Mucosa of rectum (tissue), 2 donors: ENCODE measurements at regions not wholly inside any gene's neighbourhood (a gene's known extent, or its start where the extent isn't known, plus 50 kb on each side); places are given as distances from the start of the nearest gene placed in this dataset.
A peak's percentile ranks its signal among the peaks of the same experiment; 100 is the strongest.

Source experiments
- H3K27ac ChIP-seq, 2 donors: one replicate each; pipeline ENCODE4 v1.7.0; 2013; ENCODE audit warnings: inconsistent platforms in 2 of 2, low read depth in 2 of 2, low read length in 2 of 2
- H3K27me3 ChIP-seq, 2 donors: one replicate each; pipeline ENCODE4 v1.7.0; 2013; ENCODE audit warnings: low read length in 2 of 2; ENCODE audit not compliant: control insufficient read depth in 2 of 2, insufficient read depth in 2 of 2
- H3K36me3 ChIP-seq, 2 donors: one replicate each; pipeline ENCODE4 v1.7.0; 2013; ENCODE audit warnings: low read length in 2 of 2; ENCODE audit not compliant: control insufficient read depth in 2 of 2, insufficient read depth in 2 of 2
- H3K4me1 ChIP-seq, 2 donors: one replicate each; pipeline ENCODE4 v1.7.0; 2013; ENCODE audit warnings: low read length in 2 of 2, mild to moderate bottlenecking in 1 of 2; ENCODE audit not compliant: control insufficient read depth in 2 of 2, insufficient read depth in 2 of 2
- H3K4me3 ChIP-seq, 2 donors: one replicate each; pipeline ENCODE4 v1.7.0; 2013; ENCODE audit warnings: low read length in 2 of 2
- H3K9ac ChIP-seq, 2 donors: one replicate each; pipeline ENCODE4 v1.7.0; 2013; ENCODE audit warnings: low read length in 2 of 2, low read depth in 1 of 2, mild to moderate bottlenecking in 1 of 2
- H3K9me3 ChIP-seq, 2 donors: one replicate each; pipeline ENCODE4 v1.7.0; 2013; ENCODE audit warnings: low read length in 2 of 2; ENCODE audit not compliant: control insufficient read depth in 2 of 2
- donor health status: healthy.
- donor health status: Normal muscosa, but diverticular disease.

DNA sequence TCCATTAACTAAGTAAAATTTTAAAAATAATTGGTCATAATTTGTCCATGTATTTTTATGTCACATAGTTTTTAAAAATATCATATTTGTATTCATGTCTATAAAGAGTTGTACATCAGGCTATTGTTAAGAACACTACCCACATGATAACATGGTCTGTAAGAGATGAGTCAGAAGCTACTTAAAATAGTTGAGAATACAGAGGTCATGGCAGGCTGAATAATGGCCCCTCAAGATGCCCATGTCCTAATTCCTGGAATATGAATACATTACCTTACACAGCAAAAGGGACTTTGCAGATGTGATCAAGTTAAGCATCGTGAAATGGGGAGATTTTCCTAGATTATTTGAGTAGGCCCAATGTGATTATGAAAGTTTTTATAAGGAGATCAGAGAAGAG lies 782.9 kb upstream of the GOLIM4 start:
- H3K9ac ChIP-seq: no peak overlapping the region

DNA sequence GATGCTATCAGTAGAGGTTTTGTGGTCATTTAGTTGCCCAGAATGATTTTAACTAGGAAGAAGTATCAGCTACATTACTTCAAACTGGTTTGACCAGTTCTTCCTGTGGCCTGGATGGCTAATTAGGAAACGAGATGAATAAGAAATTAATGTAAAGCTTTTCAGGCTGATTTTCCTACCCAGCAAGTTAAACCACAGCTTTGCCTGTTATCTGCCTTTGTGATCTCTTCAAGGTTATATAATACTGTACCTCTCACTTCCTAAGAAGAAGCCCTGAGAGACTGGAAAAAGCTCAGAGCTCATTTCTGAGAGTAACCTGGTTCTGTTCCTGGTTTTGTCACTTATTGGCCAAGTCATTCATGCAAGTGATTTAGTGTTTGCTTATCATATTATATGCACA lies 782.2 kb upstream of the GOLIM4 start:
- no peak overlapping the region for H3K4me3 ChIP-seq
- H3K27me3 ChIP-seq: no peaks in the 10 kb centered on the region
- H3K9me3 ChIP-seq: no peaks in the 10 kb centered on the region
- H3K27ac ChIP-seq: no peak overlapping the region
- peaks cover 0 to 3% of the 10 kb centered on the region in 2 donors for H3K4me1 ChIP-seq
- no peaks in the 10 kb centered on the region for H3K36me3 ChIP-seq
- H3K9ac ChIP-seq: no peak overlapping the region

More for the DNA sequence above, 782.9 kb upstream of the GOLIM4 start:
- H3K4me3 ChIP-seq: no peak overlapping the region
- peaks cover 0 to 3% of the 10 kb centered on the region in 2 donors for H3K4me1 ChIP-seq
- H3K36me3 ChIP-seq: no peaks in the 10 kb centered on the region
- no peaks in the 10 kb centered on the region for H3K27me3 ChIP-seq
- H3K27ac ChIP-seq: no peak overlapping the region
- no peaks in the 10 kb centered on the region for H3K9me3 ChIP-seq

DNA sequence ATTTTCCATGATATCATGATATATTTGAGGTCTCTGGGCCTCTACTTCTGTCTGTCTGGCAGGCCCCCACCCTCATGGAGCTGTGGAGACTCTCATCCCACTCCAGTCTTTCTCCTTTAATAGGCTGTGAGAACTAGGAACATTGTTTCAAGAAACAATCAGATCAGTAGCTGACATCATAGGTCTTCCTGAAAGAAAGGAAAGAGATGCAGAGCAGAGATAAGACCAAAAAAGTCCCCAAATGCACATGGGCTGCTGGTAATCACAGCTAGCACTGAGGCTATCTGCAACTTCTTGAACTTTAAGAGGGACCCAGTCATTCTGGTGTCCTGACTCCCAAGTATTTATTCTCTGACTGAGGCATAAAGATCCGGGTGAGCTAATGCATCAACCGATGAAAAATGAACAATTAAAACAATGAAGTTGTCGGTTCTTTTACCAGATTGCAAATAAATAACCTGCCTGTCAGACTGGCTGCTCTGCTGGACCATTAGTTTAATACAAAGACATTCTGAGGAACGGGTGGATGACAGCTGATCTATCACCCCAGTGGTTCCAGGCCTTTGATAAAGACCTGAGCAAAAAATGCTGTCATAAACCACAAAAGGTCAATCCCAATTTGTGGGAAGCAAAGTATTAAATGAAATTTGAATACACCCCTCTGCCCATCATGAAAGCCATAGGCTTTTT lies 780.8 kb upstream of the GOLIM4 start:
- no peak overlapping the region for H3K9ac ChIP-seq
- peaks cover 0 to 3% of the 10 kb centered on the region in 2 donors for H3K4me1 ChIP-seq
- H3K36me3 ChIP-seq: no peaks in the 10 kb centered on the region
- H3K4me3 ChIP-seq: no peak overlapping the region
- no peak overlapping the region for H3K27ac ChIP-seq
- H3K9me3 ChIP-seq: no peaks in the 10 kb centered on the region
- H3K27me3 ChIP-seq: no peaks in the 10 kb centered on the region

DNA sequence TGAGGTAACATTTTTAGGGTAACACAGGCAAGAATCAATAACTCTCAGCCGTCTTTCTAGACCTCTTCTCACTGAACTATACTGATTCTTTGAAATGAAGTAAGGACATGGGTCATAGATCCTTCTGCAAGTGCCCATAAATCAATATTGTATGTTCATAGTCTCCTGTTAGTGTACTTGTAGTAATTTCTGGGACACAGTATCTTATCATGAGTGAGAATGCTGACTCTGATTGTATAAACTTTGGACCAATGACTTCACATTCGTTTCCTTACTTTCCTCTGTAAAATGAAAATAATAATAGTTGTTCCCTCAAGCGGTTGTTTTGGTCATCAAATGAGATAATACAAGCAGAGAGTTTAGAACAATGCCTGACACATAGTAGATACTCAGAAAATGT lies 777.1 kb upstream of the GOLIM4 start:
- Histone ChIP-seq H3K36me3 (no peaks in the 10 kb centered on the region), H3K27me3 (no peaks in the 10 kb centered on the region), H3K27ac (no peak overlapping the region), H3K4me3 (no peak overlapping the region), H3K9me3 (no peaks in the 10 kb centered on the region), H3K4me1 (no peaks in the 10 kb centered on the region), H3K9ac (no peak overlapping the region)

DNA sequence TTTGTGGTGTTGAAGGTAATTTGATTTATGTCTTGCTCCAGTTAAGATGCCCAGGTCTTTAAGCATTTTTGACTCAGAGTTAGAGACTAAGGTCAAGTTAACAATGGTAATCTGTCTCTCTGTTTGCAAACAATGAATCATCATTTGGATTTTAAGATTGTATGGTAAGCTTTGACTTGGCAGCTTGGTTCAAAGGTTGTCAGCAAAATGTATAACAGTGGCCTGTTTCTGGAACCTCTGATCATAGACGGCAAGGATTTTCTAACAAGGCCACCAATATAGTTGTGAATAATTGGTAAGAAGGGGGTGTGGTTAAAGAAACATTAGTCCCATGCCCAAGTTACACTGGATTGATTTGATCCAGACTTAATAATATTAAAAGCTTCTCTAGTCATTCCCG lies 775.2 kb upstream of the GOLIM4 start:
- Histone ChIP-seq H3K27me3 (no peaks in the 10 kb centered on the region), H3K9me3 (no peaks in the 10 kb centered on the region), H3K9ac (no peak overlapping the region), H3K36me3 (no peaks in the 10 kb centered on the region), H3K4me1 (no peaks in the 10 kb centered on the region), H3K27ac (no peak overlapping the region), H3K4me3 (no peak overlapping the region)

DNA sequence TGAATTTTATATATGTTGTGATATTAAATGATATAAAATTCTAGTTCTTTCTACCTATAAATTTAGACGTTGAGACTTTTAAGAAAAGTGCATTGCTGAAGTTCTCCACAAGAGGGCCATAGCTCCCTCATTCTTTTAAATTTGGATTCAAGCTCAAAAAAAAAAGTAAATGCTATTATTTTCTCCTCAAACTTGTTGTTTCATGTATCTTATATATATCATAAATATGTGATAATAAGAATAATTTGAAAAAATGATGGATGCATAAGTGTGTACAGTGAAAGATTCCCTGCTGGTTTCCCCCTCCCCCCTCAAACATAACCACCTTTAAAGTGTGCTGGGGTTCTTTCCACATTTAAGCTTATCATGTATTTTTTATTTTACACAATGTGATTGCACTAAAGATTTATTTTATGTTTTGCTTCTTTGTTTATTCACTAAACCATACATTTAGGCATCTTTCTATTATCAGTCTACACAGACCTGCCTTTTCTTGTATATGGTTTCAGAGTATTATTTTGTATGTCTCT lies 769.4 kb upstream of the GOLIM4 start:
- peak overlapping the region in 1 of 2 donors; percentile 2 for H3K4me3 ChIP-seq
- peaks cover 3 to 5% of the 10 kb centered on the region in 2 donors for H3K4me1 ChIP-seq
- no peaks in the 10 kb centered on the region for H3K27me3 ChIP-seq
- H3K27ac ChIP-seq: no peak overlapping the region
- no peak overlapping the region for H3K9ac ChIP-seq
- no peaks in the 10 kb centered on the region for H3K36me3 ChIP-seq
- no peaks in the 10 kb centered on the region for H3K9me3 ChIP-seq

DNA sequence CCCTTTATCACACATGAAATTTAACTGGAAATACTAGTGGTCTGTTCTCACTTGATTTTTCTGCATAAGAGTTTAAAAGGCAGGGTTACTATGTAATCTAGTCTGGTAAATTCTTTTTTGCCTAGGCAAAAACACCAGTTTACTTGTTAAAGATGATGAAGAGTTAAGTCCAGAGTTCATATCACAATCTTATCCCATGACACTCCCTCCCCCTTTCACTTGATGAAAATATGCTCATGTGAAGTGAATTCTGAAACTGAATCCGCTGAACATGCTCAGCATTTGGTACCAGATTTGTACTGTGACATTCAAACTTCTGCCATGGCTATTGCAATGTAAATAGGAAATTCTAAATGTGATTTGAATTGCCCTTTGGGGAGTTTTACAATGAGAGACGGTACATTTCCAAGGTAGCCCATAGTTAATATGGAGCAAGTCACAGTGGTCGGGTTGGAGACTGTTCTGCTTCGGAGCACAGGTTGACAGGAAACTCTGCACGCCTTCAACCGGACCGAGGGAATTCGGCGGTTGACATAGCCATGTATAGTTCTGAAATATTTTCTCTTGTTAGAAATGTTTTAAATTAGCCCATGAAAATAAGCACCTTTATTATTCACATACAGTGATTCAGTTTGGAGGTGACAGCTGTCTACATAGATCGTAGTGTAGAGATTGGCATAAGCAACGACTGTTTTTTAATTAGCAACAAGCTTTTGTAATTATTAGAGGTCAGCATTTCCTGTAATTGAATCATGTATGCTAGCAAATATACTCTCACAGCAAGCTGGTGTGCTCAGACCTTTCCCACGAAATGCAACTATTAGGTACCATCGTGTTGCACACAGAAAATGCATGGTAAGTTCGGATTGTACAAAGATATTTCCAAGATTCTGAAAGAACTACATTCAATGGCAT lies 768.6 kb upstream of the GOLIM4 start:
- Histone ChIP-seq H3K4me3 (peak overlapping the region; percentile 2 to 43), H3K9me3 (no peaks in the 10 kb centered on the region), H3K27me3 (no peaks in the 10 kb centered on the region), H3K27ac (no peak overlapping the region), H3K4me1 (peaks cover 3 to 5% of the 10 kb centered on the region in 2 donors), H3K36me3 (no peaks in the 10 kb centered on the region), H3K9ac (no peak overlapping the region)

DNA sequence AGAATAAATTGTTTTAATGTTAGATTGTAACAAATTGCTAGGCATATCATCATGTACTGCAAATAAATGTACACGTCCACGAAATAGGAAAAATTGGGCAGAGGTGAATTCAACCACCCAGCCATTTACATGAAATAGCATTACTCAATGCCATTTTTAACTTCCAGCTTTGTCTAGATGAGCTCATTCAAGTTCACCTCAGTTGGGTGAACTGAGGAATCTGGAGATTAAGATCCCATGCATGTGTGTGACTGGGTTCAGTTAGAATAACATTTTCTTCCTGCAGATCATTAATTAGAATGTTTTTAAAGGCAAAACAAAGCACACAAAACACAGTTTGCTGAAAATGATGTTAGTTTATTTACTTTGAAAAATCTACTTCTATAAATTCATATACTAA lies 767.8 kb upstream of the GOLIM4 start:
- Histone ChIP-seq H3K9ac (no peak overlapping the region), H3K27me3 (no peaks in the 10 kb centered on the region), H3K4me1 (peaks cover 3 to 5% of the 10 kb centered on the region in 2 donors), H3K4me3 (no peak overlapping the region), H3K36me3 (no peaks in the 10 kb centered on the region), H3K27ac (no peak overlapping the region), H3K9me3 (no peaks in the 10 kb centered on the region)

DNA sequence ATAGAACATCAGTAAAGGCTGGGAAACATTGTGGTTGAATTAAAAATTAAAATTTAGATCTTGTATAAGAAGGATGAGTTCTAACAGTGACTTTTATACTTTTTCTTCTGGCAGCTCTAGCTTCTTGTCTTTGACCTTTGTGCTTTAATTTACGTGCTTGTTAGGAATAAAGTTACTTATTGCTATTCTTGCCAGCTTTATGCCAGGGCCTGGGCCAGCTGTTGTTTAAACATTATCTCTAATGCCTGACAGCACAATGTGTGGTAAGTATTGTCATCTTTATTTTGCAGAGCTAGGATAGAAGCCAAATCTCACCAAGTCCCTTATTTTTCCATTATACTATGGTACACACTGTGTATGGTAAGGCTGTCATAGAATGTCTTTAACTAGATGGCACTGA lies 766.7 kb upstream of the GOLIM4 start:
- Histone ChIP-seq H3K4me3 (no peak overlapping the region), H3K9ac (no peak overlapping the region), H3K4me1 (peaks cover 3 to 5% of the 10 kb centered on the region in 2 donors), H3K36me3 (no peaks in the 10 kb centered on the region), H3K27ac (no peak overlapping the region), H3K27me3 (no peaks in the 10 kb centered on the region), H3K9me3 (no peaks in the 10 kb centered on the region)

DNA sequence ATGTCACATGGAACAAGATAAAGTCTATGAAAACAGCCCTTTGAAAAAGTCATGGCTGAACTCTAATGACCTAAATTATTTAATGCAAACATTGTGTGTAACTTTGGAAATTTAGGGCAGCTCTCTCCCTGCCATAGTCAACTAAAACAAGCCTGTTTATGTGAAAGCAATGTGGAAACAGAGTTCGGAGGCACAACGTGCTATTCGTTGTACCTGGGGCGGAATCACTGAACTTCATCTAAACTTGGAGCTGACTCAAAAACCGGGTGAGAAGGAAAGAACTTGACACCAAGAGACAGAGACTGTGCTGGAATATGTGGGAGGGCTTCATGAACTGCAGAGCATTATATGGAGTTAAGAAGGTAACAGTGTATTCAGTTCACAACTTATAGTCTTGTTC lies 764.9 kb upstream of the GOLIM4 start:
- Histone ChIP-seq H3K36me3 (no peaks in the 10 kb centered on the region), H3K9me3 (no peaks in the 10 kb centered on the region), H3K27ac (no peak overlapping the region), H3K4me1 (peaks cover 3 to 5% of the 10 kb centered on the region in 2 donors), H3K27me3 (no peaks in the 10 kb centered on the region), H3K4me3 (no peak overlapping the region), H3K9ac (no peak overlapping the region)
